Posterior vena cava (tissue), 2 donors: ENCODE measurements at regions not wholly inside any gene's neighbourhood (a gene's known extent, or its start where the extent isn't known, plus 50 kb on each side); places are given as distances from the start of the nearest gene placed in this dataset.

Source experiments
- DNase-seq: peaks from one replicate; pipeline ENCODE4 v3.0.0-alpha.2; 2020; ENCODE audit warnings: low spot score
- intact Hi-C, 2 donors: fragments of 100-400 bp; cut with DNase I; formaldehyde crosslinking; loops; one replicate each; pipeline versions ENCODE4 v1.14.1 to v1.14.2; 2022 to 2023
- donor health status: DM: yes; HTN: yes; CAD: no.
- donor health status: DM: yes; HTN: yes; CAD: no.

DNA sequence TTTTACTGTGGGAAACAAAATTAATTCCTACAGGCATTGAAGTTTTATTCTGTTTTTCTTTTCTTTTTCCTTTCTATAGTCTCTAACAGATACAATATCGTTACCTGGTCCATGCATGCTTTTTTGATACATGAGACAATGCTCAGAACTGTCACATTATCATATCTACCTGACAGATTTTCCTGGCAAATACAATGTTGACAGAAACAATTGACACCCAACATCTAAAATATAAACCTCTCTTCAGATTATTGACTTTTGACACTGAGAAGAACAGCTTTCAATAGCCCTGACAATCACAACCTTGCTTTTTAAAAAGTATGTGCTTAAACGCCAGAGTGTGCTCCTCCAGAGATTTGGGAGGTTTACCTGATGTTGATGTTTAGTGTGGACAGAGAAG lies 2334.6 kb upstream of the WWC1 start:
- no peak for DNase-seq
- intact Hi-C loops, result no loop called here

DNA sequence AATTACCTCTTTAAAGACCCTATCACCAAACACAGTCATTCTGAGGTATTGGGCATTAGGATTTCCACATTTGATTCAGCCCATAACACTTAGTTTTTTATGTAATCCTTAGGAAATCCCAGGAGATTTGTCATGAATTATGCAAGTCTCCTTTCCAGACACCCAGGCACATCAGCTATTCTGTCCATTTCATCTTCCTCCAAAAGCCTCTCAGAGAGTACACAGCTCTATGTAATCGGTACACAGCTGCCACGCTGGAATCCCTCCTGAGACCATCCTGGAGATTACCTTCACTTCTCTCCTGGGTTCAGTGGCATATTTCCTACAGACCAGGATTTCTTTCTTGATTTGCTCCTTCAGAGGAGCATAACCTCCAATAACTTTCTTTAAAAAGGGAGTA lies 2309.8 kb upstream of the WWC1 start:
- intact Hi-C loops, result no loop called here
- no peak for DNase-seq

DNA sequence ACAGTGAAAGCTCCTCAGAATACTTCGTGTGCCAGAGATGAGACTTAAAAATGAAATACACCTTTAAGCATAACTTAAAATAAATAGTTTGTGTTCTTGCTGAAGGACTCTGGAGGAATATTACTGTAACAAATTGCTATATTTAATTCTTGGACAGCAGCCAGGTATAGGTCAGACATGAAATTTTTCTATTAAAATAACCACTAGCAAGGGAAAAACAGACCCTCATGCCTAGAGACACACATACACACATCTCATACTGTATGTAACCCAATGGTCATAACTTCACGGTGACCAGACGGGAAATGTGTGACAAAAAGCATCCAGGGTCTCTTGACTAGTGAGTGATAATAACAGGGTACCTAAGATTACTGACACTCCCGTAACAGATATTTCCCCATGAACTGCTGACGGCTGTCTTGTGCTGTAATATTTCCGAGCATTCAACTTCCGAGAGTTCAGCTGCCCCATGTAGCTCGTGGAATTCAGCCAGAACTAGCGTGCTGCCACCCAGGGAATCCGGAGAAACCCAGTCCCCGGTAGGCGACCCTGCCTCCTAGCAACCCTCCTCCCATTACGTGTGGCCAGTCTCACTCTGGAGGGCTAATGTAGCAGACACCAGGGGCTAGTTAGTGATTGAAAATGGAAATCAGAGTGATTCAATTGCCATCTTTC lies 2295.1 kb upstream of the WWC1 start:
- no peak for DNase-seq
- intact Hi-C loops, result no loop called here

DNA sequence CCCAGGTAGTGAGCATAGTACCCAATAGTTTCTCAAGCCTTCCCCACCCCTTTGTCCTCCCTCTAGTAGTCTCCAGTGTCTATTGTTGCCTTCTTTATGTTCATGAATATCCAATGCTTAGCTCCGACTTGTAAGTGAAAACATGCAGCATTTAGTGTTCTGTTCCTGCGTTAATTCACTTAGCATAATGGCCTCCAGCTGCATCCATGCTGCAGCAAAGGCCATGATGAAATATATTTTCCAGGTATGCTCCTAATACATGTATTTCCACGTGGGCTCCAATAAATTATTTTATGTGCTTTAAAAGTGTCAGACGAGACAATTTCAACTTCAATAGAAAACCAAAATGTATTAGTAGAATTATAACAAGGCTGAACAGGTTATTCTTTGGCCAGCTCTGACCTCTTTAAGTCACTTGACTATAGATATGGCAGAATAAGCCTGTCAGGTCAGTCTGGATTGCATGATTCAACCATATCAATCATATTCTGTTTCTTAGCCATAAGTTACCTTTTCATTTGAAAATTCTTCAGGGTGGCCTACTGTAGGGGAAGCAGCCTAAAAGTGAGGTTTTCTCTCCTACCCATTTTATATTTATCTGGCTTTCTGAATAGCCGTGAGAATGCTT lies 2291.6 kb upstream of the WWC1 start:
- no peak for DNase-seq
- intact Hi-C loops, result no loop called here

DNA sequence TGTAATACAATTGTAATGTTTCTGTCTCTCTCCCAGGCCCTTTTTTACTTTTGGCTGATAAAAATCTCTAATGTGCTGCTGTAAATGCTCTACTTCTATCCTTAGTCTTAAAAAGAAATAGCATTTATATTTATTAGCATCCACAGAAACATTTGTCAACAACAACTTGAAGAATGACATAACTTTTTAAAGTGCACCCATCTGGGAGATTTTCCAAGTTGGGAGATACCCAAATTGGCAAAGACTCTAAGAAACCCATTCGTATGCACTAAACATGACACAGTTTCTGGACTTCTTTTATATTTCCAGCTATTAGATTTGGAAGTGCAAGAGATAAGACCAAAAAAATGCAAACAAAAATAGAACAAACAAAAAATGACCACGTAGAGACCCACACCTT lies 2287.4 kb upstream of the WWC1 start:
- DNase-seq, result no peak
- intact Hi-C loops, result no loop called here

DNA sequence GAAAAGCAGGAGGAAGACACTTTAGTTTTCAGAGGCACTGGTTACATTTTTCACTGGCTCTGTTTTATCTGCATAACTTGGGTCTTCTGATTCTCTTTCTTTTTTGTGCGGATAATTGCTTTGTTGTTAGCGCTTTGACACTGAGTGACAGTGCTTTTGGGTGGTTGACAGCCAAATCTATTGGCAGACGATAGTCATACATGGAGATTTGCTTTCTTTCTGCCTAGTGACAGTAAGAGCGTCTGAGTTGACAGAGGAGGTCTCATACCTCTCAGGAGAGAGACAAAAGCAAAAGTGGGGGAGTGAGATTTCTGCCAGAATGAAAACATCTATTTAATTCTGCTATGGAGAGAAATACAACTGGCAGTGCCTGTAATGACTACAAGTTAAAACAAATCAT lies 2278.0 kb upstream of the WWC1 start:
- intact Hi-C loops, result no loop called here
- no peak for DNase-seq

DNA sequence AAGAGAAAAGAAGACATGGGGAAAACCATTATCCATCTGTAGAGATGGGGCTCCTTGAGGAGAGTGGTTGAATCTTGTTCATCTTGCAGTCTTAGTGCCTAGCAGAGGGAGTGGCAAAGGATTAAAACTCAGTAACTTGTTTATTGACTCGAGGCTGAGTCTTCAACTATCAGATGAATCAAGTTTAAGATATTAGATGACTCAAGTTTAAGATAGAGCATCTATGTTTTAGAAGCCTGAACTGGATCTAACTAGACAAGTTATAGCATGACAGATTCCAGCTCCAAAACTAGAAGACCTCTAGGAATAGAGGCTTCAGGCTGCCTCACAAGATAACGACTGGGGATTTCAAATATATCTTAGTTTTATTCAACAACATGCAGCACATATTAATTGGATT lies 2277.2 kb upstream of the WWC1 start:
- no peak for DNase-seq

DNA sequence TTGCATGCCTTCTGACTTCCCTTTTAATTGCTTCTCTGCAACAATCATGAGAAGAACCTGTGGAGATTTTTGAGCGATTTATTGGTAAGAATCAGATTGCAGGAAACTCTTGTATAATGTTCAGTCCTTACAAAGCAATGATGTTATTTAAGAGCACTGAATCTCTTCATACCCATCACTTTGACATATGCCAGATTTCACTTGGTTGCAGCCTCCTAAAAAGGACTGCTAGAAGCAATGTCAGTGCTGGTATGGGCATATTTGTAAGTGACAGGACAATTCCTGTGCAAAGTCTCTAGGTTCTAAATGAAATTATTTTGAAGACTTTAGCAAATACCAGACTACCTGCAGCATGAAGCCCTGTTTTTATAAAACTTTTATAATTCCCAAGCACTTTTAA lies 2272.7 kb upstream of the WWC1 start:
- DNase-seq, result no peak
- intact Hi-C loops, result no loop called here

More for the DNA sequence above, 2277.2 kb upstream of the WWC1 start:
- intact Hi-C loops, result no loop called here

DNA sequence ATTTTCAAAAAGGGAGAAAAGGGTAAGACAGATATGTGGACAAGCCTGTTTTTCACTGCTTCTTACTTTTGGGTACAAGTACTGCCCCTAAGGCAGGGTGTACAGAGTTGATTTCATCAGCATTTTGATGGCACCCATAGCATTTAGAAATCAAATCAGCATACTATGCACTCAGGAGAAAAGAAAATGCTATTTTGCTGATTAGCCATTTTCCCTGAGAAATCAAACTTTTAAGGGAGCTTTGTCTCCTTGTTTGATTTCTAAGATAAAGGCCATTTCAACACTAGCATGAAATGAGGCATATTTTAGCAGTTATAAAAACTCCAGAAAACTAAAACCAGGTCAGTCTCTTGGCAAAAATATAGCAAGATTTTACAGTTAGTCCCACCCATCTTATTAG lies 2269.4 kb upstream of the WWC1 start:
- DNase-seq, result no peak
- intact Hi-C loops, result no loop called here

DNA sequence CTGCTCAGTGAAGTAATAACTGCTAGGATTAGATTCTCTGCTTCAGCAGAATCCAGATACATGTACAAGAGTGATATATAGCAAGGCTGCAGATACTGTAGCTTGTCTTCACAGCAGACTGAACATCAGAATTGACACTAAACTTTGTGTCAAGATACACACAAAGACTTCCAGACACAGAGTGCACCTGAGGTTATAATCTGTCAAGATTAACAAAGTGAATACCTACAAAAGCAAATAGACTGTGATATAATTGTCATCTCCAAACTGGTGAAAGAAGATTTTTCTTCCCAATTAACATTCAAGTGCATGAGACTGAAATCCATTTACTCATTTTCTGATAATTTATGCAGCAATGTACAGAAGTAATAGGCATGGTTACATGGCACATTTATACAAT lies 2266.5 kb upstream of the WWC1 start:
- no peak for DNase-seq
- intact Hi-C loops, result no loop called here

DNA sequence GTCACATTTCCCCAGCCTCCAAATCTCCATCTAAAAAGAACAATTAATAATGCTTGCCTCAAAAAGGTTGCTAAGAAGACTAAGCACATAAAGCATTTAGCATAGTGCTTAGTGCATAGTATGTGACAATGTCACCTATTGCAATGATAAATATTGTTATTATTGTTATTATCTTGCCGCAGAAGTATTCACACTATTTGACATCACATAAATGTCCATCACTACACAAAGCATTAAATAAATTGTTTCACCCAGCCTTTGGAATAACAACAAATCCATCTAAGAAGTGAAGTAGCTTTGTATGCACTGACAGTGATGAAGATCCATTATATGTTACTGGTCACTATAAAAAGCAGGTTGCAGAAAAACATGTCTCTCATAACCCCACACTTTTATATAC lies 2263.9 kb upstream of the WWC1 start:
- intact Hi-C loops, result no loop called here
- no peak for DNase-seq

DNA sequence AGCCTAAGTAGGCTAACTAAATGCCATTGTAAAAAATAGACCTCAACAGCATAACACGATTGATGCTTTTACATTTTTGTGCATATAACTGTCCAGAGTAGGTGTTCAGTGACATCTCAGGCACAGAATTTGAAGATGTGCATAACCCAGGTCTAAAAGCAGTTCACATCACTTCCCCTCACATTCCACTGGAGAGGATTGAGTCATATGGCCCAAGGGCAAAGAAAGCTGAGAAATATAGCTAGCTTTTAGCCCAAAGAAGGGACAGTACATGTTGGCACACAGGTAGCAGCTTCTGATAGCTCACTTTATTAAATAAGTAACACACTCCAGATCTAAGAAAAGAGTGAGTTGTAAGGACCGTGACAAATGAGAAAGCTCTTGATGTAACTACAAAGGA lies 2259.5 kb upstream of the WWC1 start:
- intact Hi-C loops, result no loop called here
- no peak for DNase-seq

DNA sequence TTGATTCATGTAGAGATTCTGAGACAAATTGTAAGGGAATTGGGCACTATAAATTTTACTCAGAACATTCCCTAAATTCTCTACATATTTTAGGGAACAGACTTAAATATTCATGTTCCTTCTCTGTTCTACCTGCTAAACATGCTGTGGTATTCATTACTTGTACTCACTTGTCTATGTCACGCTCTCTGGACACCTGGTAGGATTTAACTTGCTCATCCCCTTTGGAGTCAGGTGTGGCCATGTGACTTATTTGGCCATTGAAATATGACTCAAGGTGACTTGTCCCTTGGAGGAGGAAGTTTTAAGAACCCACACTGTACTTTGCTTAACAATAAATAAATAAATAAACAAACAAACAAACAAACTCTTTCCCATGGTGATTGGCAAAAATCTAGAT lies 2258.8 kb upstream of the WWC1 start:
- intact Hi-C loops, result no loop called here
- no peak for DNase-seq

DNA sequence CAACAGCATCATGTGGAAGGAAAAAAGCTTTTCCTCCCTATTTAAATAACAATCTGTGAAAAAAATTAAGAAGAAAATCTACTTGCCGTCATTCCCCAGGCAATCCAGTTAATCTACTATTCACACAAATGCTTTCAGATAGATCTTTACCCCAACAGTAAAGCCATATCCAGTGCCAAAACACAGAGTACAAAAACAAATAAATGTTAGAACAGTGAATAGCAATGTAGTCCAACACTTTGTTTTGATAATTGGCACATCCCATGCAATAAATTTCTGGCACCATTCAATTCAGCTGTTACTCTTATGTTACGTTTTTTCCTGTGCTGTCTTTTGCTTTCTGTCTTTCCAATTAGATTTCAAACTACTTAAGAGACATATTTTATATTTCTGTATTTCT lies 2245.5 kb upstream of the WWC1 start:
- intact Hi-C loops, result no loop called here
- DNase-seq, result no peak

DNA sequence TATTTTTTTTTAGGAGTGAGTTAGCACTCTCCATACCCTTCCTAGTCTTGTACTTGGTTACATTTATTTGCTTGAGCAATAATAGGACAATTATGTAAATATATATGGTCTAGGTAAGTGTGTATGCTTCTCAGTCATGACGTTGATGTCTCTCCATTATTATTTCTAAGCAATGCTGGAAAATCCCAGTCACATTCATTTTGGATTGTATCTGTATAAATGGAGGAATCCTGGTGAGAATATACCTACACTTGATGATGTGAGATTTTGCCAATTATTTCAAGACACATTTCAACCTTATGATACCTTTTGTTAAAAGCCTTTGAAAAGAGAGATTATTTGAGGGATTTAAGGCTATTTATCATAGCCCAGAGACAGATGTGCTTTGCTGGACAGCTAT lies 2244.5 kb upstream of the WWC1 start:
- DNase-seq, result no peak
- intact Hi-C loops, result no loop called here

DNA sequence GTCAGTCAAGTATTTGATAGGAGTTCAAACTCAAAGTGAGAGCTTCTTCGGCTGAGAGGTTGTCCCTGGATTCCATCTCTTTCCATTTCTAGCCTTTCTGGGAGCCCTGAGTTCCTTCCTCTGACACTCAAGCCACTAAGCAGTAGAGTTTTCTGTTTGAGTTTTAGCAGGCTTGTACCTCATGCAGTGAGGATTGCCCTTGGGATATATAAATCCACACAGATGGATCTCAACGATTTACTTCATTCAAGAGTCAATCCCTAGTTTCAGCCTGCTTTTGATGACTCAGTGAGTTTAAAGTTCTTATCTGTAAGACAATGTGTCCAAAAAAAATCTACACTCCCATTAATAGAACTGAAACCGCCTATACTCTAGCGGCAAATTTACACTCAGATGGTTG lies 2240.9 kb upstream of the WWC1 start:
- intact Hi-C loops, result no loop called here
- no peak for DNase-seq

DNA sequence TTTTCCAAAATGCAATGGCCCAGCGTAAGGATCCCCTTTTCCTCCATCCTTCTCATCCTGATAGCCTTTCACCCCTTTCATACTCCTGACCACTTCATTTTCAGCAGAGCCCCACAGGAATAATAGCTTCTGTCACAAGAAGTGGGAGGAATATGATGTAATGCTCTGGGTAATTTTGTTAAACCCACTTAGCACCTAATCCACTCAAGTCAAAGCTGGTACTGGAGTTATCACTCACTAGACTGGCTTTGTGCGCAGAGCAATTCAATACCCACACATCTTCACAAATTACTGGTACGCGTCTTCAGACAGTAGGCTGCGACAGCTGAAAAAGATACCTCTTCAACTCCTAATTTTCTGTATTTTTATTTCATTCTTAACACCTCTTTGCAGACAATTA lies 2232.8 kb upstream of the WWC1 start:
- no peak for DNase-seq
- intact Hi-C loops, result no loop called here

DNA sequence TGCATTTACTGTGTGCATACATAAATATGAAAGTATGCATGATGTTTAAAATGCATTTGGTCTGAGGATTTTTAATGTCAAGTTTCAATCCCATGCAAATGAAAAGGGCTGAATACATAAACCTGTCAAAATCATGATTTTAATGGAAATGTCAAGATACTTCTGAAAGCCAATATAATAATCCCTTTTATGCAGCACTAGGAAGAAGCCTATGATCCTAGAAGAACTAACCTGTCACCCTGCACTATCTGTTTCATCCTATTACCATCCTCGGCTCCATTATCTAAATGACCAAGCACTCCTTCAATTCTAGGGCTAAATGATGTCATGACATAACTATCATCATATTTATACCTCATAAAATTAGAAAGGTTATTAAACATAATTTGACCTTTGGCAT lies 2229.4 kb upstream of the WWC1 start:
- DNase-seq, result no peak
- intact Hi-C loops, result no loop called here

DNA sequence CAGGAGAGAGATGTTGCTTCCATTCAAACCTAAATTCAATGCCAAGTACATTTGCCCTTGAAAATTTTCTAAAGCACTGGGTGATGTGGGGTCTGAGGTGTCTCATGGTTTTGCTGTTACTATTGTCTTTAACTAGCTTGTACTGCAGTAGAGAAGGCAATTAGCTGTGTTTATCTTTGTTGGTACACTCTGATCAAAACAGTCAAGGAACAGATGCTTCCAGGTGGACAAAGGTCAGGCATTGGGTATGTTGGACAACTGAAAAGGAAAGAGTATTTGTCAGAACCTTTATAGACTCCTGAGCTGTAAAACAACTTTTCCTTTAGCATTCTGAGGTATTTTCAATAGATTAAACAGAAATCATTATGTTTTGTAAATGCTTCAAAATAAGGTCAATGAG lies 2228.7 kb upstream of the WWC1 start:
- intact Hi-C loops, result no loop called here
- no peak for DNase-seq

DNA sequence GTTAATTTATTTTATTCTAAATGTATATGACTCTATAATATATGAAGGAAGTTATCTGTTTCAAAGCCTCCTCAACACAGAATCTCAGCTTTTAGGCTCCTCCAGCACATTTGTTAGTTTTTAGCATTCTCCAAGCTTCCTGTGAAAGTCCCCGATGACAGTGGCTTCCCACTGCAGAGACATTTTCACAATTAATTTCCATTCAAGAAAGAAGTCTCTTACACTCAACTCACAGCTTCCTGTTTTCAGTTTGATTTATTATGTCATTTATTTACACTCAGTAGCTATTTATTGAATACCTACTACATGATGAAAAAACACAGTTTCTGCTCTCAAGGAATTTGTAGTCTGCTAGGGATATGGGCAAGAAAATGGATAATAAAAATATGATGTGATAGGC lies 2228.2 kb upstream of the WWC1 start:
- intact Hi-C loops, result no loop called here
- no peak for DNase-seq

DNA sequence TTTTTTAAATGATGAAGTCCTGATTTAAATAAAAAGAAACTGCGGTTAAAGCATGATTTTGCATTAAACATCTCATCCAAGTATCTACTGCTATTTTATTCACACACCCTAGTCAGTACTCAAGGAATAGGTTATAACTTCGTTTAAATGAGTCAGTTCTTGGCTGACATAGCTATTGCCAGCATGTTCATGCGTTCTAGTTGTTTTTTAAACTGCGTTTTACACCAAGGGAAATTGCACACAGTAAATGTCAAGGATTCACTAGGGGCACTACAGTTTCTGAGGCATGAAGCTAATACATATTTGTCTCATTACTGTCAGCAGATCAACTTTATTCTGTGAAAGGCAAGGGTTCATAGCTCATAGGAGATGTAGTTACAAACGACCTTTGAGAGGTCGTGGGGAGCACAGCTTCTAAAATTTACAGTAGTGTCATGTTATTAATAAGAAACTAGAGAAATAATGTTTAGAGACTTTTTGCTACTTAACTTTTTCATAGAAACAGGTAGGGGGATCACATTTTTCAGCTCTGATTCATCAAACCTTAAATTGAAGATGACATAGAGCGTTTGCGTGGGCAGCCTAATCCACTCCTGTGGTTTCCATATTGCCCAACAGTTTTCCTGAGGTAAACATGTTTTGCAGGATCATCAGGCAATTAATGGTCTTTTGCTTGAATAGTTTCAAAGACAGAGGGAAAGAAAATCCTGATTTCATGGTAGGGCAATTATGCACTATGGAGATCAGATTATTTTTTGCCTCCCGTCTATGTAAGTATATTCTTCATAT lies 2222.7 kb upstream of the WWC1 start:
- no peak for DNase-seq
- intact Hi-C loops, result no loop called here
